Muscle layer of duodenum (tissue), 2 donors: ENCODE measurements at regions not wholly inside any gene's neighbourhood (a gene's known extent, or its start where the extent isn't known, plus 50 kb on each side); places are given as distances from the start of the nearest gene placed in this dataset.
"Not testable (repeated sequence)": the region's sequence is repeated elsewhere in the genome, so short reads cannot be mapped to it uniquely, and the experiment has no call there.

Experiments
- H3K27ac ChIP-seq: one replicate; pipeline ENCODE4 v1.7.0; 2013; ENCODE audit warnings: mild to moderate bottlenecking, low read length
- H3K27me3 ChIP-seq: one replicate; pipeline ENCODE4 v1.7.0; 2013; ENCODE audit warnings: low read depth, mild to moderate bottlenecking, control low read depth, low read length
- H3K36me3 ChIP-seq, 2 donors: one replicate each; pipeline ENCODE4 v1.7.0; 2013; ENCODE audit warnings: low read length in 2 of 2, control low read depth in 1 of 2, mild to moderate bottlenecking in 1 of 2; ENCODE audit not compliant: insufficient read depth in 2 of 2, control insufficient read depth in 1 of 2
- H3K4me1 ChIP-seq, 2 donors: one replicate each; pipeline ENCODE4 v1.7.0; 2013; ENCODE audit warnings: low read length in 2 of 2, mild to moderate bottlenecking in 2 of 2, control low read depth in 1 of 2, moderate library complexity in 1 of 2; ENCODE audit not compliant: insufficient read depth in 2 of 2, control insufficient read depth in 1 of 2
- H3K4me3 ChIP-seq, 2 donors: one replicate each; pipeline ENCODE4 v1.7.0; 2013; ENCODE audit warnings: low read length in 2 of 2, low read depth in 1 of 2, mild to moderate bottlenecking in 1 of 2
- H3K9me3 ChIP-seq, 2 donors: one replicate each; pipeline ENCODE4 v1.7.0; 2013; ENCODE audit warnings: low read length in 2 of 2, control low read depth in 1 of 2, mild to moderate bottlenecking in 1 of 2; ENCODE audit not compliant: control insufficient read depth in 1 of 2
- donor health status: healthy.

- no peaks in the 10 kb centered on the region for H3K27me3 ChIP-seq
- no peak overlapping the region for H3K27ac ChIP-seq
- no peaks in the 10 kb centered on the region for H3K9me3 ChIP-seq
- no peak overlapping the region for H3K4me3 ChIP-seq
- peaks cover 0 to 4% of the 10 kb centered on the region in 2 donors for H3K4me1 ChIP-seq
- no peaks in the 10 kb centered on the region for H3K36me3 ChIP-seq
These were observed 189.8 kb upstream of the SLC16A7 start for GRCh38 chr12:59405992-59406391.

- no peaks in the 10 kb centered on the region for H3K27me3 ChIP-seq
These were observed 191.6 kb upstream of the SLC16A7 start for GRCh38 chr12:59404109-59404650.

GRCh38 chr12:59403259-59403932, 192.4 kb upstream of the SLC16A7 start:
- H3K36me3 ChIP-seq = no peaks in the 10 kb centered on the region
- no peak overlapping the region for H3K27ac ChIP-seq
- peaks cover 0 to 4% of the 10 kb centered on the region in 2 donors for H3K4me1 ChIP-seq
- no peaks in the 10 kb centered on the region for H3K9me3 ChIP-seq
- H3K27me3 ChIP-seq = no peaks in the 10 kb centered on the region
- no peak overlapping the region for H3K4me3 ChIP-seq

More at GRCh38 chr12:59404109-59404650, 191.6 kb upstream of the SLC16A7 start:
- peaks cover 0 to 4% of the 10 kb centered on the region in 2 donors for H3K4me1 ChIP-seq
- H3K4me3 ChIP-seq = no peak overlapping the region
- no peaks in the 10 kb centered on the region for H3K36me3 ChIP-seq
- H3K27ac ChIP-seq = no peak overlapping the region
- H3K9me3 ChIP-seq = no peaks in the 10 kb centered on the region

- Histone ChIP-seq H3K9me3 (no peaks in the 10 kb centered on the region), H3K27me3 (no peaks in the 10 kb centered on the region), H3K4me1 (peaks cover 0 to 4% of the 10 kb centered on the region in 2 donors)
These were observed 194.0 kb upstream of the SLC16A7 start for GRCh38 chr12:59401862-59402261.

GRCh38 chr12:59398164-59398563, 197.7 kb upstream of the SLC16A7 start:
- H3K27ac ChIP-seq = no peak overlapping the region
- no peaks in the 10 kb centered on the region for H3K27me3 ChIP-seq
- H3K9me3 ChIP-seq = peaks cover 0 to 3% of the 10 kb centered on the region in 2 donors
- H3K4me1 ChIP-seq = no peaks in the 10 kb centered on the region
- H3K4me3 ChIP-seq = no peak overlapping the region
- no peaks in the 10 kb centered on the region for H3K36me3 ChIP-seq

More at GRCh38 chr12:59401862-59402261, 194.0 kb upstream of the SLC16A7 start:
- Histone ChIP-seq H3K27ac (no peak overlapping the region), H3K4me3 (no peak overlapping the region), H3K36me3 (no peaks in the 10 kb centered on the region)

- H3K4me1 ChIP-seq = no peaks in the 10 kb centered on the region
- H3K36me3 ChIP-seq = no peaks in the 10 kb centered on the region
- no peak overlapping the region for H3K4me3 ChIP-seq
These were observed 198.9 kb upstream of the SLC16A7 start for GRCh38 chr12:59396919-59397318.

GRCh38 chr12:59396519-59396918, 199.3 kb upstream of the SLC16A7 start:
- no peaks in the 10 kb centered on the region for H3K4me1 ChIP-seq

More at GRCh38 chr12:59396919-59397318, 198.9 kb upstream of the SLC16A7 start:
- H3K27ac ChIP-seq = no peak overlapping the region
- H3K27me3 ChIP-seq = no peaks in the 10 kb centered on the region
- H3K9me3 ChIP-seq = peaks cover 0 to 3% of the 10 kb centered on the region in 2 donors

GRCh38 chr12:59395310-59395709, 200.5 kb upstream of the SLC16A7 start:
- H3K27ac ChIP-seq, H3K36me3 ChIP-seq, H3K4me1 ChIP-seq: not testable (repeated sequence)

More at GRCh38 chr12:59396519-59396918, 199.3 kb upstream of the SLC16A7 start:
- H3K36me3 ChIP-seq = no peaks in the 10 kb centered on the region
- H3K27me3 ChIP-seq = no peaks in the 10 kb centered on the region
- H3K4me3 ChIP-seq = no peak overlapping the region
- peaks cover 0 to 3% of the 10 kb centered on the region in 2 donors for H3K9me3 ChIP-seq
- H3K27ac ChIP-seq = no peak overlapping the region

GRCh38 chr12:59393506-59393905, 202.3 kb upstream of the SLC16A7 start:
- peaks cover 0 to 3% of the 10 kb centered on the region in 2 donors for H3K9me3 ChIP-seq
- H3K4me3 ChIP-seq = no peak overlapping the region
- no peak overlapping the region for H3K27ac ChIP-seq
- no peaks in the 10 kb centered on the region for H3K4me1 ChIP-seq
- no peaks in the 10 kb centered on the region for H3K27me3 ChIP-seq
- no peaks in the 10 kb centered on the region for H3K36me3 ChIP-seq

More at GRCh38 chr12:59395310-59395709, 200.5 kb upstream of the SLC16A7 start:
- H3K4me3 ChIP-seq, H3K27me3 ChIP-seq, H3K9me3 ChIP-seq: not testable (repeated sequence)

- H3K9me3 ChIP-seq = no peaks in the 10 kb centered on the region
- H3K4me1 ChIP-seq = no peaks in the 10 kb centered on the region
- H3K27ac ChIP-seq = no peak overlapping the region
- no peak overlapping the region for H3K4me3 ChIP-seq
- no peaks in the 10 kb centered on the region for H3K27me3 ChIP-seq
- no peaks in the 10 kb centered on the region for H3K36me3 ChIP-seq
These were observed 205.8 kb upstream of the SLC16A7 start for GRCh38 chr12:59389968-59390576.

- Histone ChIP-seq H3K36me3 (no peaks in the 10 kb centered on the region), H3K27ac (no peak overlapping the region), H3K27me3 (no peaks in the 10 kb centered on the region), H3K4me3 (no peak overlapping the region), H3K9me3 (no peaks in the 10 kb centered on the region), H3K4me1 (no peaks in the 10 kb centered on the region)
These were observed 207.1 kb upstream of the SLC16A7 start for GRCh38 chr12:59388694-59389093.
